GM10248 (cell line): ENCODE measurements at regions not wholly inside any gene's neighbourhood (a gene's known extent, or its start where the extent isn't known, plus 50 kb on each side); places are given as distances from the start of the nearest gene placed in this dataset.

Experiments
- CTCF ChIA-PET: fragments of 300-600 bp; sonication (Branson Sonifier 250); formaldehyde crosslinking; extraction: SDS; loops from one replicate; lab custom pipeline; 2021; ENCODE audit warnings: antibody characterized with exemption; lab: Yijun Ruan, JAX
- POLR2A ChIA-PET: fragments of 350-650 bp; sonication (Branson Sonifier 250); formaldehyde crosslinking; extraction: SDS; loops from one replicate; lab custom pipeline; 2020; ENCODE audit warnings: antibody characterized with exemption; lab: Yijun Ruan, JAX
- DNase-seq: peaks from one replicate; pipeline ENCODE4 v3.0.0; 2012; ENCODE audit errors: extremely low spot score
- CTCF ChIP-seq: IDR thresholded peaks from 2 replicates; pipeline ENCODE4 v1.5.1; 2012; ENCODE audit warnings: mild to moderate bottlenecking, low read depth; ENCODE audit errors: extremely low read depth, missing control alignments, control extremely low read depth

- no peak for DNase-seq
- POLR2A ChIA-PET: no interaction called here
- no peak for TF ChIP-seq CTCF
- CTCF ChIA-PET: no interaction called here
These were observed 284.8 kb upstream of the CCL2 start for GRCh38 chr17:33970279-33970678.

- ChIA-PET POLR2A (no interaction called here), CTCF (interaction anchor here (1.2 to 2.5 kb wide), 3 partner anchors 9 to 27 kb away, joined by 3 to 10 read pairs (median 4); no protein-coding TSS in a partner anchor)
- no peak for DNase-seq
- no peak for TF ChIP-seq CTCF
These were observed 282.3 kb upstream of the CCL2 start for GRCh38 chr17:33972763-33973162.

- no peak for DNase-seq
- ChIA-PET POLR2A (no interaction called here), CTCF (interaction anchor here (1.5 to 2.5 kb wide), 2 partner anchors 10 to 28 kb away, joined by 4 to 10 read pairs; no protein-coding TSS in a partner anchor)
- TF ChIP-seq CTCF: no peak
These were observed 281.6 kb upstream of the CCL2 start for GRCh38 chr17:33973491-33973890.

- ChIA-PET POLR2A (no interaction called here), CTCF (interaction anchor here (1.5 to 2.5 kb wide), 2 partner anchors 11 to 28 kb away, joined by 4 to 10 read pairs; no protein-coding TSS in a partner anchor)
- no peak for DNase-seq
- TF ChIP-seq CTCF: no peak
These were observed 280.8 kb upstream of the CCL2 start for GRCh38 chr17:33974276-33974675.

GRCh38 chr17:33976831-33977230 is 278.3 kb upstream of the CCL2 start:
- DNase-seq: no peak
- ChIA-PET CTCF (interaction anchor here (2.6 kb wide), 1 partner anchor 13 kb away, joined by 7 read pairs; no protein-coding TSS in a partner anchor), POLR2A (no interaction called here)
- TF ChIP-seq CTCF: no peak

- ChIA-PET POLR2A (no interaction called here), CTCF (interaction anchor here (1.1 to 2.6 kb wide), 3 partner anchors 10 to 15 kb away, joined by 3 to 7 read pairs (median 4); no protein-coding TSS in a partner anchor)
These were observed 277.2 kb upstream of the CCL2 start for GRCh38 chr17:33977729-33978514.

More at GRCh38 chr17:33977729-33978514, 277.2 kb upstream of the CCL2 start:
- DNase-seq: no peak
- TF ChIP-seq CTCF: no peak
